Stimulated activated naive CD4-positive, alpha-beta T cell (primary cell): ENCODE measurements at regions not wholly inside any gene's neighbourhood (a gene's known extent, or its start where the extent isn't known, plus 50 kb on each side); places are given as distances from the start of the nearest gene placed in this dataset.

ENCODE experiments used
- DNase-seq, 6 experiments: peaks; one replicate each; lab custom pipeline; 2025; lab: John Stamatoyannopoulos, UW

GRCh38 chr20:39309458-39309857 is 347.3 kb downstream of the DHX35 start:
- no peak for DNase-seq

- DNase-seq, result no peak
Observed at GRCh38 chr20:39302312-39302711, 340.2 kb downstream of the DHX35 start.

DNA sequence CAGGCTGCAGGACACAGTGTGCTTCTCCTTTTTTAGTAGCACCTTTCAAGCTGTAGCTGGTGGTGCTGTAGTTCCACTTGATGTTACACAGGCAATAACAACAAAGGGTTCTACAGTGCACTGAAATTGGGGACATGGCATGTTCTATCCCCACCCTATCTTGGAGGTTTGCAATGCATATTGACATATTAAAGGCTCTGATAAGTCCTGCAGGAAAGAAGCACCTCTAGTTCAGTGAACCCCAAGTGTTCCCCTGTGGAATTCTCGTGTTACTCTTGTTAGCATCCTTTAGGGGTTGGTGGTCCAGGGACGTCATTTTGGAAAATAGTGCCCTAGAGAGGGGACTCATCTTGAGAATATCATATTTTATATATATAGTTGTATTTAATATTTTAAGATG is 337.6 kb downstream of the DHX35 start:
- no peak for DNase-seq

DNA sequence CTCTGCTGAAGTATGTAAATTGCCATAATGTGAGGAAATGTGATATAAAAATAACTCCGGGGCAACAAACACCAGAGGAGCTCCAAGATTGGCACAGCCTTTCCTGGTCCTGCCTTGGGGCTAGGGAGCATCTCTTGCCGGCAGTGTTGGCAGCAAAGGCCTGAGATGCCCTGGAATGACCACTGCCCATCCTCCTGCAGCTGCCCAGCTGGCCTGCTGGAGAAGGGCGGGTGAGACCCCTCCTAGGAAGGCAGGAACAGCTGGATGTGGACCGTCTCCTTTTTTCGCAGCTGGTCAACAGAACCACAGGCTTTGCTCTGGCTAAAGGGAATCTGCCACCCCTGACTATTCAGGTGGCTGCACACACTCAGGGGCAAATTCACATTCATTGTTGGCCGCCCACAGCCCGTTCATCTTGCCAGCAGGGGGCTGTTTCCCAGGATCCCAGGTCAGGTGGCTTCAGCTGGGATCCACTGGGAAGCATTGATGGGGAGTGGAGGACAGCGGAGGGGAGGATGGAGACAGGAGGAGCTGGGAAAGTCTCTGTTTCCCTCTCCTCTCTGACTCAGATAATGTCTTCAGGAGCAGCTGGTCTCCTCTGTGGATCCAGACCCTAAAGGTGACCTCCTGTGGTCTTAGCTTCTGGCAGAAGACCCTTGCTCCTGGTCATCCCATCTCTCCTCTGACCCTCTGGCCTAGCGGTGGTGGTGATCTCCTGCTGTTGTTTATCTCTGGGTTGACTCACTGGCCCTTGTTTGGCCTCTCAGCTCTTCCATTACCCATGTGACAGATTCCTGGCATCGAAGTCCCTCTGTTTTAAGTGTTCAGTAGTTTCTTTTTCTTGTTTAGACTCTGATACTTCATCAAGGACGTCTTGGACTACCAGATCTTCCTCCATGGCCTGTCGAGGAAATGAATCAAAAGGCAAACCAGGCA is 336.7 kb downstream of the DHX35 start:
- no peak for DNase-seq

- DNase-seq, result no peak
Observed at GRCh38 chr20:39298121-39298520, 336.0 kb downstream of the DHX35 start.

GRCh38 chr20:39295301-39295700 is 333.2 kb downstream of the DHX35 start:
- DNase-seq, result no peak

DNA sequence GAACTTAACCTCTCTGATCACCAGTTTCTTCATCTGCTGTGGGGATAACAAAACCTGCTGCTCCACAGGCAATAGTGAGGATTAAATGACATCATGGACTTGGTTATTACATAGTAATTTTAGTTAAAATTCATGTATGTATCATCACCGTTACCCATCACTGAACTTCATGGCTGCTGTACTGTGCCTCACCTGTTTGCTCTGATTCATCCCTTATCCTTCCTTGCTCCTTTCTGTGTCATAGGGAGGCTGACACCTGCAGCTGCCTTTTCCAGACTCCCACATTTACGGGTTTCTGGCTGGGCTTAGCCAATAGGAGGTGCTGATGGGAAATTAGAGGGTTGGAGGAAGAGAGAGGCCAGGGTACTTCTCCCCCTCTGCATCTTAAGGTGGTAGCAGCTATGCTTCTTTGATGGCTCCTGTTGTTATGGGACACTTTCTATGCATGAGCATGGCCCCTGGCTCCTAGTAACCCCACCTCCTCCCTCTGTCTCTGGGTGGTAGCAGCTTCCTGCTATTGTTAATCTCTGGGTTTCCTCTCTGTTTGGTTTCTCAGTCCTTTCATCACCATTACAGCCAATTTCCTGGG is 332.1 kb downstream of the DHX35 start:
- DNase-seq, result no peak

GRCh38 chr20:39292193-39292736 is 330.1 kb downstream of the DHX35 start:
- DNase-seq, result no peak

DNA sequence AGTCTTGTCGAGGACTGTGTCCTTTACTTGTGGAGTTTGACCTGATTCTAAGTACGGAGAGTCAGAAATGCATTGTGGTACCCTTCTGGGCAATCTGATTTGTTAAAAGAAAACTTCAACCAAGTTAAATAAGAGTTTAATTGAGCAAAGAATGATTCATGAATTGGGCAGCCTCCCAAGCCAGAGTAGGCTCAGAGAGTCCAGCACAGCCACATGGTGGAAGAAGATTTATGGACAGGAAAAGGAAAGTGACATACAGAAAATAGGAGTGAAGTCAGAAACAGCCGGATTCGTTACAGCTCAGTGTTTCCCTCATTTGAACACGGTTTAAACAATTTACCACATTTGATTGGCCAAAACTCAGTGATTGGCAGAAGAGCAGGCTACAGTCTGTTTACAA is 329.2 kb downstream of the DHX35 start:
- DNase-seq, result no peak

- no peak for DNase-seq
Observed at GRCh38 chr20:39290575-39290974, 328.4 kb downstream of the DHX35 start.

DNA sequence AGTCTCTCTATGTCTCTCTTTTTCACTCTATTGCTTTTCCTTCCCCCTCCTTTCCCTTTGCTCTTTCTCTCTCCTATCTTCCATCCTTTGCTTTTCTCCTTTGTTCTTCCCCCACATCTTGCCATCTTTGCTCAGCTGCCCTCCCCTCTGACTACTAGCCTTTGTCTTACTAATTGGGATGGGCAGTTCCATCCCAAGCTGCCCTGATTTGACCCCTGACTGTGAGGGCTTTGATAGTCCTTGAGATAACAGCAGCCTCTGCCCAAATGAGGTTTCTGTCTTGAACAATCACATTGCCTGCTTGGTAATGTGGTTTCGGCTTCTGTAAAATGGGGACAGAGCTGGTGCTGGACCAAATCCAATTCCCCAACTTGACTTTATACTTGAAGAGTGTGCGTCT is 327.7 kb downstream of the DHX35 start:
- DNase-seq, result no peak

GRCh38 chr20:39289316-39289715 is 327.2 kb downstream of the DHX35 start:
- DNase-seq, result no peak

DNA sequence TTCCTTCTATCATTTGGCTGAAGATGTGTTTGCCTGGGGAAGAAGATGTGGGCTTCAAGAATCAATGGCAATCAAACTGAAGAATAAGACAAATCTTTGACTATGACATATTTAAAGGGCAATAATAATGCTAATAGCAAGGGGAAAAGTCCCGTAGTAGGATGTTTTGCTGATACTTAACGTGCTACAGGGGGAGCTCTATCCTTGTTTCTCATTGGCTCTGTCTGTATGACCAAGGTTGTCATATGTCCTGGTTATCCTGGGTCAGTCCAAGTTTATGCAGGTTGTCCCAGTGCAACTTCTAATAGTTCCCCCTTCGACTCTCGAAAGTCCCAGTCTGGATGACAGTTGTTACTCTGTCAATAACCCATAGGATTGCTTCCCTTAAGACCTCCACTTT is 321.3 kb downstream of the DHX35 start:
- DNase-seq, result no peak

- DNase-seq, result no peak
Observed at GRCh38 chr20:39282619-39283092, 320.5 kb downstream of the DHX35 start.

- DNase-seq, result no peak
Observed at GRCh38 chr20:39280875-39281274, 318.7 kb downstream of the DHX35 start.

GRCh38 chr20:39278230-39278788 is 316.2 kb downstream of the DHX35 start:
- no peak for DNase-seq

DNA sequence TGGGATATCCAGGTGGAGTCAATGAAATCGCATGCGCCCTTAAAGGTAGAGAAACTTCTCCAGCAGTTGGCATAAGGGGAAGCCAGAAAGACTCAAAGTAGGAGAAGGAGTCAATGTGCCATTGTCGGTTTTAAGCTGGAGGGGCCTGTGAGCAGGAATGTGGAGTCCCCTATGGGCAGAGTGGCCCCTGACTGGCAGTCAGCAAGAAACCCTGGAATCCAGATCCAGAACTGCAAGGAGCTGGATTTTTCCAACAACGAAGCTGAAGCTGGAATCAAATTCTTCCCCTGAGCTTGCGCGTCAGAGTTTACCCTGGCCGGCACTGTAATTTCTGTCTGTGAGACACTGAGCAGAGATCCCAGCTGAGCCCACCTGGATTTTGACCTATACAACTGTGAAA is 315.0 kb downstream of the DHX35 start:
- DNase-seq, result no peak

- no peak for DNase-seq
Observed at GRCh38 chr20:39270837-39271604, 308.9 kb downstream of the DHX35 start.

GRCh38 chr20:39269493-39270217 is 307.5 kb downstream of the DHX35 start:
- DNase-seq, result no peak

DNA sequence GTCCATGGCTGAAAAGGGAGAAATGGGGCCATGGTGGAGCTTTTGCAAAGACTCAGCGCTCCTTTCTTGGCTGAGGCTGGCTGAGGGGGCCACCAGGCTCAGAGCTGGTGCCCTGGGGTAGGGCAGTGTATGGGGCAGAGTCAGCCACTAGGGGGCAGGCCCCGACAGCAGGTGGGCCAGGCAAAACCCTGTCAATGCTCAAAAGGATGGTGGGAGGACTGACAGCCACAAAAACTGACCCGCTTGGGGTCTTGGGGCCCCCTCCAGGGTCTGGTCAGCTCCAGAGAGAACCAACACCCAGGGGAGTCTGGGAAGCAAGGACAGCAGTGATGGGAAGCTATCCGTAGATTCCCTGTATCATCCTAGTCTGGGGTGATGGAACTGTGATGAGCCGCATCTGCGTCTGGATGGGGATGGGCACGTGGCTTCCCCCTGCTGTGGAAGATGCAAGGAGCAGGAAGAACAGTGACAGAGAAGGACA is 306.9 kb downstream of the DHX35 start:
- no peak for DNase-seq

DNA sequence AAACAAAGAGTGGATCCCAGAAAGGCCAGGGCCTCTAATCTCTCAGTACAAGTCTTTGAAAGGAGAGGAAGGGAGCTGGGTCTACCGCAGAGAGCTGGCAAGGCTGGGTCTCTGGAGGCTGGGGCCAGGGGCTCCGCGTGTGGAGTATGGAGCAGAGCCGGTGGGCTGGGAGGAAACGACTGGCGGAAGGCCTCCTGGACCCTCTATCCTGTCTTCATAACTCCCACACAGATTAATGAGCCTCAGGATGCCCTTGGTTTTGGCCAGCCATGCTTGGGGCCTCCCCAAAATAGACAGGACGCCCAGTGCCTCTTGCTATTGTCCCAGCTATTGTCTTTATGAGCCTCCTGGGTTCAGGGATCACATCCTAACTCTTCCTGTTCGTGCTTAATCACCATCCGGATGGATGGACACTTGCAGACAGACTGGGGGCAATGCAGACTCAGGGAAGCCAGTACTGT is 306.4 kb downstream of the DHX35 start:
- DNase-seq, result no peak
